HG03196 (cell line): ENCODE measurements at regions not wholly inside any gene's neighbourhood (a gene's known extent, or its start where the extent isn't known, plus 50 kb on each side); places are given as distances from the start of the nearest gene placed in this dataset.
"Not testable (repeated sequence)": the region's sequence is repeated elsewhere in the genome, so short reads cannot be mapped to it uniquely, and the experiment has no call there.

Experiments used
- ATAC-seq: cut with Tn5 transposase; IDR thresholded peaks from one replicate; pipeline ENCODE4 v1.9.1; 2021; ENCODE audit not compliant: unreplicated experiment

- ATAC-seq: no peak
Measured at GRCh38 chr13:83162493-83162892, 719.8 kb downstream of the SLITRK1 start.

GRCh38 chr13:83153848-83154247 lies 728.4 kb downstream of the SLITRK1 start:
- ATAC-seq: no peak

- ATAC-seq: no peak
Measured at GRCh38 chr13:83151308-83151660, 731.0 kb downstream of the SLITRK1 start.

- no peak for ATAC-seq
Measured at GRCh38 chr13:83150616-83151307, 731.5 kb downstream of the SLITRK1 start.

- ATAC-seq: no peak
Measured at GRCh38 chr13:83136660-83137059, 745.6 kb downstream of the SLITRK1 start.

GRCh38 chr13:83125791-83126190 lies 756.5 kb downstream of the SLITRK1 start:
- no peak for ATAC-seq

GRCh38 chr13:83121896-83122295 lies 760.4 kb downstream of the SLITRK1 start:
- no peak for ATAC-seq

GRCh38 chr13:83117046-83117445 lies 765.2 kb downstream of the SLITRK1 start:
- no peak for ATAC-seq

- ATAC-seq: not testable (repeated sequence)
Measured at GRCh38 chr13:83101574-83102247, 780.6 kb downstream of the SLITRK1 start.

- ATAC-seq: no peak
Measured at GRCh38 chr13:83100237-83100636, 782.0 kb downstream of the SLITRK1 start.

- no peak for ATAC-seq
Measured at GRCh38 chr13:83088858-83089257, 793.4 kb downstream of the SLITRK1 start.

GRCh38 chr13:83086948-83087347 lies 795.3 kb downstream of the SLITRK1 start:
- ATAC-seq: no peak

GRCh38 chr13:83086088-83086487 lies 796.2 kb downstream of the SLITRK1 start:
- ATAC-seq: no peak

GRCh38 chr13:83085186-83085900 lies 796.9 kb downstream of the SLITRK1 start:
- no peak for ATAC-seq

GRCh38 chr13:83077499-83077898 lies 804.8 kb downstream of the SLITRK1 start:
- no peak for ATAC-seq

- ATAC-seq: not testable (repeated sequence)
Measured at GRCh38 chr13:83073930-83074329, 808.3 kb downstream of the SLITRK1 start.

- no peak for ATAC-seq
Measured at GRCh38 chr13:83065108-83065507, 817.2 kb downstream of the SLITRK1 start.

- no peak for ATAC-seq
Measured at GRCh38 chr13:83057119-83057518, 825.2 kb downstream of the SLITRK1 start.

GRCh38 chr13:83056269-83056668 lies 826.0 kb downstream of the SLITRK1 start:
- ATAC-seq: no peak

GRCh38 chr13:83048419-83048818 lies 833.9 kb downstream of the SLITRK1 start:
- no peak for ATAC-seq

- no peak for ATAC-seq
Measured at GRCh38 chr13:83024955-83025594, 857.2 kb downstream of the SLITRK1 start.

- no peak for ATAC-seq
Measured at GRCh38 chr13:83024232-83024631, 858.0 kb downstream of the SLITRK1 start.
